ENCODE measurements at regions not wholly inside any gene's neighbourhood (a gene's known extent, or its start where the extent isn't known, plus 50 kb on each side); places are given as distances from the start of the nearest gene placed in this dataset.

- TF ChIP-seq CTCF (conservative IDR thresholded peaks at IDR 0.05; ENCODE audit: low read depth, low read length) (no peak), EZH2phosphoT487 (IDR thresholded peaks at IDR 0.05; ENCODE audit: borderline replicate concordance, low read length) (no peak)
Observed at GRCh38 chr22:25482091-25482760, 82.2 kb upstream of the GRK3 start.

Measured in PC-3 (cell line).